ENCODE measurements at regions not wholly inside any gene's neighbourhood (a gene's known extent, or its start where the extent isn't known, plus 50 kb on each side); places are given as distances from the start of the nearest gene placed in this dataset.
"Not testable (repeated sequence)": the region's sequence is repeated elsewhere in the genome, so short reads cannot be mapped to it uniquely, and the experiment has no call there.

GRCh38 chrX:13955975-13956374 lies 73.7 kb downstream of the GEMIN8 start:
- Histone ChIP-seq H3K79me2 (ENCODE audit: control insufficient read depth, low read length) (no peaks in the 10 kb centered on the region), H3K9me3 (ENCODE audit: control insufficient read depth, insufficient read depth, low read length) (no peaks in the 10 kb centered on the region), H4K20me1 (ENCODE audit: control insufficient read depth, insufficient read depth, low read depth, low read length) (no peaks in the 10 kb centered on the region), H3K4me1 (ENCODE audit: control insufficient read depth, low read length) (no peaks in the 10 kb centered on the region), H3K9me2 (replicated peaks; ENCODE audit: control insufficient read depth, low read length) (no peaks in the 10 kb centered on the region), H3K36me3 (ENCODE audit: control insufficient read depth, low read length) (no peaks in the 10 kb centered on the region), H3F3A (ENCODE audit: control insufficient read depth, insufficient read depth) (no peaks in the 10 kb centered on the region), H3K27me3 (ENCODE audit: control insufficient read depth, low read length) (no peaks in the 10 kb centered on the region), H3K4me2 (ENCODE audit: low read length) (no peak overlapping the region), H3K4me3 (ENCODE audit: low read length) (no peak overlapping the region), H3K27ac (ENCODE audit: low read depth, low read length) (no peak overlapping the region)
- TF ChIP-seq CTCF (IDR thresholded peaks at IDR 0.05; ENCODE audit: low read depth, low read length, poor library complexity, severe bottlenecking) = no peak
- no peak for TF ChIP-seq EZH2phosphoT487 (IDR thresholded peaks at IDR 0.05; ENCODE audit: borderline replicate concordance, low read length)

- H3K4me2 ChIP-seq (ENCODE audit: low read length) = no peak overlapping the region
- no peaks in the 10 kb centered on the region for H3K79me2 ChIP-seq (ENCODE audit: control insufficient read depth, low read length)
- TF ChIP-seq EZH2phosphoT487 (IDR thresholded peaks at IDR 0.05; ENCODE audit: borderline replicate concordance, low read length) = no peak
- no peak for TF ChIP-seq CTCF (IDR thresholded peaks at IDR 0.05; ENCODE audit: low read depth, low read length, poor library complexity, severe bottlenecking)
- no peaks in the 10 kb centered on the region for H3F3A ChIP-seq (ENCODE audit: control insufficient read depth, insufficient read depth)
- no peak overlapping the region for H3K27ac ChIP-seq (ENCODE audit: low read depth, low read length)
- H3K9me3 ChIP-seq (ENCODE audit: control insufficient read depth, insufficient read depth, low read length) = no peaks in the 10 kb centered on the region
- no peaks in the 10 kb centered on the region for H3K9me2 ChIP-seq (replicated peaks; ENCODE audit: control insufficient read depth, low read length)
- H3K4me3 ChIP-seq (ENCODE audit: low read length) = no peak overlapping the region
- no peaks in the 10 kb centered on the region for H3K27me3 ChIP-seq (ENCODE audit: control insufficient read depth, low read length)
- H3K36me3 ChIP-seq (ENCODE audit: control insufficient read depth, low read length) = no peaks in the 10 kb centered on the region
- no peaks in the 10 kb centered on the region for H3K4me1 ChIP-seq (ENCODE audit: control insufficient read depth, low read length)
- no peaks in the 10 kb centered on the region for H4K20me1 ChIP-seq (ENCODE audit: control insufficient read depth, insufficient read depth, low read depth, low read length)
Observed at GRCh38 chrX:13955095-13955647, 74.5 kb downstream of the GEMIN8 start.

- no peaks in the 10 kb centered on the region for H3K9me3 ChIP-seq (ENCODE audit: control insufficient read depth, insufficient read depth, low read length)
- no peaks in the 10 kb centered on the region for H3K36me3 ChIP-seq (ENCODE audit: control insufficient read depth, low read length)
- H3F3A ChIP-seq (ENCODE audit: control insufficient read depth, insufficient read depth) = no peaks in the 10 kb centered on the region
- TF ChIP-seq CTCF (IDR thresholded peaks at IDR 0.05; ENCODE audit: low read depth, low read length, poor library complexity, severe bottlenecking) (no peak), EZH2phosphoT487 (IDR thresholded peaks at IDR 0.05; ENCODE audit: borderline replicate concordance, low read length) (no peak)
- no peak overlapping the region for H3K27ac ChIP-seq (ENCODE audit: low read depth, low read length)
- H3K4me3 ChIP-seq (ENCODE audit: low read length) = no peak overlapping the region
- H4K20me1 ChIP-seq (ENCODE audit: control insufficient read depth, insufficient read depth, low read depth, low read length) = no peaks in the 10 kb centered on the region
- no peaks in the 10 kb centered on the region for H3K79me2 ChIP-seq (ENCODE audit: control insufficient read depth, low read length)
- no peaks in the 10 kb centered on the region for H3K27me3 ChIP-seq (ENCODE audit: control insufficient read depth, low read length)
- H3K4me2 ChIP-seq (ENCODE audit: low read length) = no peak overlapping the region
- H3K9me2 ChIP-seq (replicated peaks; ENCODE audit: control insufficient read depth, low read length) = no peaks in the 10 kb centered on the region
- H3K4me1 ChIP-seq (ENCODE audit: control insufficient read depth, low read length) = no peaks in the 10 kb centered on the region
Observed at GRCh38 chrX:13952581-13952980, 77.1 kb downstream of the GEMIN8 start.

GRCh38 chrX:13946223-13946622 lies 83.5 kb downstream of the GEMIN8 start:
- not testable (repeated sequence) for H3K27me3 ChIP-seq (ENCODE audit: control insufficient read depth, low read length); H3K4me3 ChIP-seq (ENCODE audit: low read length); H3K9me3 ChIP-seq (ENCODE audit: control insufficient read depth, insufficient read depth, low read length); H4K20me1 ChIP-seq (ENCODE audit: control insufficient read depth, insufficient read depth, low read depth, low read length); H3K9me2 ChIP-seq (replicated peaks; ENCODE audit: control insufficient read depth, low read length); H3K4me2 ChIP-seq (ENCODE audit: low read length); H3K36me3 ChIP-seq (ENCODE audit: control insufficient read depth, low read length); H3K27ac ChIP-seq (ENCODE audit: low read depth, low read length); H3F3A ChIP-seq (ENCODE audit: control insufficient read depth, insufficient read depth); H3K4me1 ChIP-seq (ENCODE audit: control insufficient read depth, low read length); H3K79me2 ChIP-seq (ENCODE audit: control insufficient read depth, low read length)

GRCh38 chrX:13945787-13946186 lies 83.9 kb downstream of the GEMIN8 start:
- not testable (repeated sequence) for H3K4me3 ChIP-seq (ENCODE audit: low read length); H3K79me2 ChIP-seq (ENCODE audit: control insufficient read depth, low read length); H3K27ac ChIP-seq (ENCODE audit: low read depth, low read length); H3F3A ChIP-seq (ENCODE audit: control insufficient read depth, insufficient read depth); H4K20me1 ChIP-seq (ENCODE audit: control insufficient read depth, insufficient read depth, low read depth, low read length); H3K9me3 ChIP-seq (ENCODE audit: control insufficient read depth, insufficient read depth, low read length); H3K36me3 ChIP-seq (ENCODE audit: control insufficient read depth, low read length); H3K9me2 ChIP-seq (replicated peaks; ENCODE audit: control insufficient read depth, low read length); H3K27me3 ChIP-seq (ENCODE audit: control insufficient read depth, low read length); H3K4me2 ChIP-seq (ENCODE audit: low read length); H3K4me1 ChIP-seq (ENCODE audit: control insufficient read depth, low read length)
